Endothelial cell of umbilical vein (primary cell): ENCODE measurements at regions not wholly inside any gene's neighbourhood (a gene's known extent, or its start where the extent isn't known, plus 50 kb on each side); places are given as distances from the start of the nearest gene placed in this dataset.

Experiments used
- CTCF ChIP-seq, 2 donors: IDR thresholded peaks; 1 replicate in 1 of 2; 2 replicates in 1 of 2; pipeline ENCODE4 v1.5.1; 2011; ENCODE audit warnings: low read length in 2 of 2, mild to moderate bottlenecking in 2 of 2, moderate library complexity in 2 of 2, control low read depth in 1 of 2, inconsistent platforms in 1 of 2, low read depth in 1 of 2; ENCODE audit not compliant: insufficient read depth in 1 of 2; ENCODE audit errors: extremely low read depth in 1 of 2
- POLR2A ChIP-seq: IDR thresholded peaks from 2 replicates; pipeline ENCODE4 v1.6.1; 2012; ENCODE audit warnings: low read depth, mild to moderate bottlenecking, control low read depth, low read length

- TF ChIP-seq CTCF (IDR thresholded peaks at IDR 0.05; ENCODE audit: extremely low read depth in 1 of 2, insufficient read depth in 1 of 2, low read depth in 1 of 2, low read length in 2 of 2) (no peak), POLR2A (no peak)
These were observed 60.7 kb upstream of the TMEM72 start for GRCh38 chr10:44850356-44850934.
